IMR-90 (cell line): ENCODE measurements at regions not wholly inside any gene's neighbourhood (a gene's known extent, or its start where the extent isn't known, plus 50 kb on each side); places are given as distances from the start of the nearest gene placed in this dataset.

Source experiments
- ATAC-seq: fragments of 200-7000 bp; cut with Tn5 transposase; 2 replicates; pipeline ENCODE4 v1.9.1; 2020; ENCODE audit warnings: low read depth, mild to moderate bottlenecking, moderate library complexity
- BruUV-seq: library from RNA; stranded (reverse); fragments of 400-500 nt; replicated peaks from 2 replicates; lab custom pipeline; 2021; lab: Mats Ljungman, UMichigan
- CTCF ChIA-PET: fragments of 300-600 bp; formaldehyde crosslinking; extraction: SDS; loops from one replicate; lab custom pipeline; 2021; ENCODE audit warnings: antibody characterized with exemption; lab: Yijun Ruan, JAX
- POLR2A ChIA-PET: fragments of 300-600 bp; sonication (Branson Sonifier 250); formaldehyde crosslinking; loops from one replicate; lab custom pipeline; 2022; ENCODE audit warnings: antibody characterized with exemption; ENCODE audit not compliant: unreplicated experiment; lab: Charles Lee
- DNase-seq: peaks from one replicate; pipeline ENCODE4 v3.0.0; 2013
- H2AFZ ChIP-seq: replicated peaks from 2 replicates; pipeline ENCODE3; 2013; ENCODE audit warnings: low read length, mild to moderate bottlenecking; ENCODE audit not compliant: poor library complexity
- H2AK5ac ChIP-seq: 2 replicates; pipeline ENCODE4 v1.6.1; 2013; ENCODE audit warnings: low read depth, low read length, inconsistent platforms
- H2AK9ac ChIP-seq: replicated peaks from 2 replicates; pipeline ENCODE3; 2013; ENCODE audit warnings: mild to moderate bottlenecking, low read depth, low read length, moderate library complexity; ENCODE audit not compliant: poor library complexity
- H2BK120ac ChIP-seq: 2 replicates; pipeline ENCODE4 v1.6.1; 2013; ENCODE audit warnings: low read depth, low read length, inconsistent platforms
- H2BK15ac ChIP-seq: 3 replicates; pipeline ENCODE4 v1.6.1; 2013; ENCODE audit warnings: low read depth, low read length, inconsistent platforms
- H2BK20ac ChIP-seq: 2 replicates; pipeline ENCODE4 v1.6.1; 2013; ENCODE audit warnings: low read depth, mild to moderate bottlenecking, inconsistent platforms, low read length, moderate library complexity
- H2BK5ac ChIP-seq: 2 replicates; pipeline ENCODE4 v1.6.1; 2013; ENCODE audit warnings: mild to moderate bottlenecking, low read depth, low read length, inconsistent platforms; ENCODE audit not compliant: poor library complexity, severe bottlenecking
- H3K14ac ChIP-seq: replicated peaks from 2 replicates; pipeline ENCODE4 v1.6.1; 2013; ENCODE audit warnings: low read depth, low read length, inconsistent platforms
- H3K18ac ChIP-seq: 2 replicates; pipeline ENCODE4 v1.6.1; 2013; ENCODE audit warnings: low read depth, low read length, control low read depth
- H3K23ac ChIP-seq: 2 replicates; pipeline ENCODE4 v1.6.1; 2013; ENCODE audit warnings: low read depth, low read length, inconsistent platforms
- H3K27ac ChIP-seq: 2 replicates; pipeline ENCODE4 v1.5.1; 2013; ENCODE audit warnings: mild to moderate bottlenecking, control low read depth, low read length; ENCODE audit not compliant: insufficient read depth
- H3K27me3 ChIP-seq: 2 replicates; pipeline ENCODE4 v1.6.1; 2013; ENCODE audit warnings: low read length; ENCODE audit not compliant: control insufficient read depth, insufficient read depth
- H3K36me3 ChIP-seq: 2 replicates; pipeline ENCODE4 v1.6.1; 2013; ENCODE audit warnings: low read length, mixed read lengths; ENCODE audit not compliant: control insufficient read depth, insufficient read depth
- H3K4ac ChIP-seq: 2 replicates; pipeline ENCODE4 v1.6.1; 2013; ENCODE audit warnings: low read depth, low read length, inconsistent platforms
- H3K4me1 ChIP-seq: 2 replicates; pipeline ENCODE4 v1.6.1; 2013; ENCODE audit warnings: low read length, mixed read lengths; ENCODE audit not compliant: control insufficient read depth, insufficient read depth
- H3K4me2 ChIP-seq: 2 replicates; pipeline ENCODE4 v1.6.1; 2013; ENCODE audit warnings: low read depth, mild to moderate bottlenecking, control low read depth, low read length, moderate library complexity
- H3K4me3 ChIP-seq: 2 replicates; pipeline ENCODE4 v1.5.1; 2013; ENCODE audit warnings: low read depth, mild to moderate bottlenecking, control low read depth, low read length, moderate library complexity; ENCODE audit not compliant: insufficient read depth
- H3K56ac ChIP-seq: 2 replicates; pipeline ENCODE4 v1.6.1; 2013; ENCODE audit warnings: low read length, inconsistent platforms; ENCODE audit not compliant: insufficient read depth; ENCODE audit errors: extremely low read depth
- H3K79me1 ChIP-seq, 2 experiments: 2 replicates each; pipeline ENCODE4 v1.6.1; 2013; ENCODE audit warnings: low read length in 2 of 2, inconsistent platforms in 1 of 2, low read depth in 1 of 2
- H3K9ac ChIP-seq: 2 replicates; pipeline ENCODE4 v1.6.1; 2013; ENCODE audit warnings: low read depth, low read length, control low read depth
- H3K9me1 ChIP-seq: 2 replicates; pipeline ENCODE4 v1.6.1; 2013; ENCODE audit warnings: low read length, inconsistent platforms; ENCODE audit not compliant: insufficient read depth
- H3K9me3 ChIP-seq: 2 replicates; pipeline ENCODE4 v1.6.1; 2013; ENCODE audit warnings: low read length; ENCODE audit not compliant: control insufficient read depth, insufficient read depth
- H4K20me1 ChIP-seq: 2 replicates; pipeline ENCODE4 v1.6.1; 2013; ENCODE audit warnings: low read length, inconsistent platforms; ENCODE audit not compliant: insufficient read depth
- H4K5ac ChIP-seq: 2 replicates; pipeline ENCODE4 v1.6.1; 2013; ENCODE audit warnings: mild to moderate bottlenecking, low read depth, low read length, control low read depth
- H4K8ac ChIP-seq, 2 experiments: 2 replicates each; pipeline ENCODE4 v1.6.1; 2013; ENCODE audit warnings: low read depth in 2 of 2, low read length in 2 of 2, control low read depth in 1 of 2, inconsistent platforms in 1 of 2
- H4K91ac ChIP-seq: 2 replicates; pipeline ENCODE4 v1.6.1; 2013; ENCODE audit warnings: low read depth, low read length, inconsistent platforms; ENCODE audit not compliant: insufficient read depth
- BHLHE40 ChIP-seq: fragments of 150-350 bp; IDR thresholded peaks from 2 replicates; pipeline ENCODE4 v1.6.1; 2016; ENCODE audit warnings: mild to moderate bottlenecking, low read depth, low read length
- CHD1 ChIP-seq: IDR thresholded peaks from 2 replicates; pipeline ENCODE4 v1.6.1; 2012; ENCODE audit warnings: low read depth, low read length, improper control_type of control experiment
- ELK1 ChIP-seq: fragments of 150-350 bp; IDR thresholded peaks from 2 replicates; pipeline ENCODE4 v1.6.1; 2016; ENCODE audit warnings: low read depth, mild to moderate bottlenecking, low read length, moderate library complexity, borderline replicate concordance
- FOS ChIP-seq: fragments of 150-350 bp; IDR thresholded peaks from 2 replicates; pipeline ENCODE4 v1.6.1; 2016; ENCODE audit warnings: low read depth, low read length
- MAFK ChIP-seq: IDR thresholded peaks from 2 replicates; pipeline ENCODE4 v1.6.1; 2012; ENCODE audit warnings: low read depth, low read length, improper control_type of control experiment
- MAZ ChIP-seq: IDR thresholded peaks from 2 replicates; pipeline ENCODE4 v1.6.1; 2012; ENCODE audit warnings: low read depth, mild to moderate bottlenecking, low read length, improper control_type of control experiment, moderate library complexity, borderline replicate concordance
- MXI1 ChIP-seq: IDR thresholded peaks from 2 replicates; pipeline ENCODE4 v1.6.1; 2012; ENCODE audit warnings: low read depth, mild to moderate bottlenecking, low read length, moderate library complexity, borderline replicate concordance
- NFE2L2 ChIP-seq: fragments of 150-350 bp; IDR thresholded peaks from 2 replicates; pipeline ENCODE4 v1.6.1; 2016; ENCODE audit warnings: low read depth, mild to moderate bottlenecking, low read length
- POLR2A ChIP-seq: IDR thresholded peaks from 2 replicates; pipeline ENCODE4 v1.6.1; 2012; ENCODE audit warnings: mild to moderate bottlenecking, low read depth, low read length
- RAD21 ChIP-seq: IDR thresholded peaks from 2 replicates; pipeline ENCODE4 v1.6.1; 2012; ENCODE audit warnings: low read length, improper control_type of control experiment
- RCOR1 ChIP-seq: IDR thresholded peaks from 2 replicates; pipeline ENCODE4 v1.6.1; 2012; ENCODE audit warnings: mild to moderate bottlenecking, low read length, improper control_type of control experiment; ENCODE audit not compliant: insufficient replicate concordance
- RFX5 ChIP-seq: IDR thresholded peaks from 2 replicates; pipeline ENCODE4 v1.8.0; 2012; ENCODE audit warnings: low read depth, mild to moderate bottlenecking, low read length, moderate library complexity
- SMC3 ChIP-seq: fragments of 150-350 bp; IDR thresholded peaks from 2 replicates; pipeline ENCODE4 v1.6.1; 2016; ENCODE audit warnings: low read depth, mild to moderate bottlenecking, antibody characterized with exemption, low read length, moderate library complexity
- USF2 ChIP-seq: fragments of 150-350 bp; IDR thresholded peaks from 2 replicates; pipeline ENCODE4 v1.6.1; 2017; ENCODE audit warnings: mild to moderate bottlenecking, antibody characterized with exemption, low read length, low read depth
- WGBS, 2 experiments: methylation state at CpG; one replicate each; pipeline versions ENCODE4 v1.1.5 to v1.1.7; 2013; ENCODE audit warnings: missing lambda C conversion rate in 2 of 2; ENCODE audit not compliant: insufficient read length in 1 of 2; ENCODE audit errors: extremely low coverage in 2 of 2; 5-methylcytosine and 5-hydroxymethylcytosine counted together
- dilution Hi-C: fragments of 300-500 bp; cut with HindIII; formaldehyde crosslinking; loops from one replicate; pipeline ENCODE4 v1.14.3; 2018; ENCODE audit warnings: low sequenced_read_pairs; ENCODE audit not compliant: unreplicated experiment
- in situ Hi-C: fragments of 300-500 bp; cut with MboI; formaldehyde crosslinking; loops from 3 replicates; pipeline ENCODE4 v1.14.3; 2019; ENCODE audit warnings: low sequenced_read_pairs, inconsistent platforms, mixed read lengths
- intact Hi-C: fragments of 100-400 bp; cut with micrococcal nuclease; formaldehyde crosslinking; loops from 2 replicates; pipeline ENCODE4 v1.10.0; 2022

DNA sequence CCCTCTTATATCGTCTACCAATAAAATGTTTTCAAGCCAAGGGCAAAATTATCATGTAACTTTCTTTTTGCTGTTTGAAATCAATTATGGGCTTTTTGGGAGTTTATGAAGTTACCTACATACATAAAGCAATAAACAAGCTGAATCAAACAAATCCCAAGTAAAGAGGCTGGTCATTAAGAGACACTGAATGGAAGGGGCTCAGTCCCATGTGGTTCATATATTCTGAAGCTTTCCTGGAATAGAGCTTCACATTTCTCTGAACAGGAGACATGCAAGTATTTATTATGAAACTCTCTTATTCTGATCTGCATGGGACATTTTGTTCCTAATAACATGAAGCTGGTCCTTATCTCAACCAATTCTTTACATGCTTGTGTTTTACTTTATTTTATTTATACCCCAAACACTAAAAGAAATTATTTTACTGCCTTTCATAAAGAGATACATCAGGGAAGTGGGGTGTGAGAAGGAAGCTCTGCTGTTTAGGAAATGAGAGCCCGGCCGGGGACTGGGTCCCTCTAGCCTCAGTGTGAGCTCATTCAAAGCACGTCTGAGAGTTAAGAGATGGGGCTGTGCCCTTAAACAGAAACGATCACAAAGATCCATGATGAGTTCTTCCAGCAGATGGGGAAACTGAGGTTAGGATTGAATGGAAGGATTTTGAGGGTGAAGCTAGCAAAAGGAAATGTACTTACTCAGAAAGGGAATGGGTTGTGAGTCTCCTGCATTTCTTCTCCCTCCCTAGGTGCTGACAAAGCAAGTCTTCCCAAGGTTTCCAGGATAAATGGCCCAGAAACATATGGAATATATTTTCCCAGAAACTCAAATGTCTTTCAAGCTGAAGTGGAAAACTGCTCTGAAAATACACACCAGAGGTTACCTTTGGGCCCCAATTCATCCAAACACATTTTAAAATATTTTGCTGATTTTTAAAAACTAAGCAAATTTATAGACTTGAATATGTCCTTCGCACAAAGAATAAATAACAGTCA, 93.1 kb upstream of the LNX1 start (continued):
- TF ChIP-seq FOS: no peak

DNA sequence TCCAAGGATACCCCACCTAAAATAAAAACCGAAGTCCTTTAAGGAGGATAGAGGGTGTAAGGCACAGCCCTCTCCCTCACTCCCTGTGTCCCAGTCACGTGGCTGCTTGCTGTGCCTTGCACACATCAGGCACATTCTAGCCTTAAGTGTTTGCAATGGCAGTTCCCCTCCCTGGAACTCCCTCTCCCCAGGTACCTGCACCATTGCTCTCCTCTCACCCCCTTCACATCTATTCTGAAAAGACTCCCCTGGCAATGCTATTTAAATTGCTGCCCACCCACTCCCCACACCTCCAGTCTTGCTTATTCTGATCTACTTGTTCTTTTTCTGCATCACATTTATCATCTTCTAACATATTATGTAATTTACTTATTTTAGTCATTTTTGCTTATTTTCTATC, 91.6 kb upstream of the LNX1 start:
- H3K36me3 ChIP-seq: no peaks in the 10 kb centered on the region
- in situ Hi-C loops (no loop called here), dilution Hi-C loops (no loop called here), intact Hi-C loops (no loop called here)
- no peak overlapping the region for H3K9ac ChIP-seq
- peak overlapping the region; percentile 76 for H3K4ac ChIP-seq
- H2BK120ac ChIP-seq: peak overlapping the region; percentile 86
- no TSS peak for BruUV-seq
- H4K91ac ChIP-seq: peak overlapping the region; percentile 86
- DNase-seq (no peak), ATAC-seq (no peak)
- peak overlapping the region; percentile 79 for H2BK5ac ChIP-seq
- peak overlapping the region; percentile 46; the same call in 1 of the 2 replicates for H3K23ac ChIP-seq
- no peak overlapping the region for H3K4me3 ChIP-seq
- H3K27ac ChIP-seq: peak overlapping the region; percentile 83
- H2AFZ ChIP-seq: no peak overlapping the region
- no peaks in the 10 kb centered on the region for H4K20me1 ChIP-seq
- peak overlapping the region; percentile 69 for H3K14ac ChIP-seq
- peaks cover 3% of the 10 kb centered on the region for H3K9me3 ChIP-seq
- peaks cover 16% of the 10 kb centered on the region for H3K9me1 ChIP-seq
- H2AK5ac ChIP-seq: peak overlapping the region; percentile 73; the same call in 1 of the 2 replicates
- no peak overlapping the region for H2AK9ac ChIP-seq
- no peaks in the 10 kb centered on the region for H3K79me1 ChIP-seq
- H2BK15ac ChIP-seq: peak overlapping the region; percentile 87; the same call in 2 of the 3 replicates
- POLR2A ChIA-PET: no interaction called here
- peak overlapping the region; percentile 93 for H4K5ac ChIP-seq
- H4K8ac ChIP-seq: peak overlapping the region; percentile 86 to 95
- H2BK20ac ChIP-seq: peak overlapping the region; percentile 85
- H3K18ac ChIP-seq: peak overlapping the region; percentile 93
- peaks cover 16% of the 10 kb centered on the region for H3K4me1 ChIP-seq
- H3K27me3 ChIP-seq: no peaks in the 10 kb centered on the region
- H3K56ac ChIP-seq: peak overlapping the region; percentile 68; the same call in 1 of the 2 replicates
- CTCF ChIA-PET: interaction anchor here (0.9 kb wide), 1 partner anchor 23 kb away, joined by 3 read pairs; no protein-coding TSS in a partner anchor
- no peak overlapping the region for H3K4me2 ChIP-seq
- 89% methylated on average over 1 of the region's 2 CpGs; no CpG with 5 or more reads in 1 of the 2 experiments for WGBS, 2 experiments
- no peak for TF ChIP-seq MXI1
- TF ChIP-seq RFX5: no peak
- no peak for TF ChIP-seq POLR2A
- no peak for TF ChIP-seq USF2
- no peak for TF ChIP-seq ELK1
- TF ChIP-seq SMC3: no peak
- no peak for TF ChIP-seq RAD21
- no peak for TF ChIP-seq RCOR1
- TF ChIP-seq MAZ: no peak
- TF ChIP-seq FOS: no peak
- TF ChIP-seq MAFK: no peak
- TF ChIP-seq NFE2L2: no peak
- TF ChIP-seq CHD1: no peak
- TF ChIP-seq BHLHE40: no peak
